ENCODE measurements at regions not wholly inside any gene's neighbourhood (a gene's known extent, or its start where the extent isn't known, plus 50 kb on each side); places are given as distances from the start of the nearest gene placed in this dataset.

DNA sequence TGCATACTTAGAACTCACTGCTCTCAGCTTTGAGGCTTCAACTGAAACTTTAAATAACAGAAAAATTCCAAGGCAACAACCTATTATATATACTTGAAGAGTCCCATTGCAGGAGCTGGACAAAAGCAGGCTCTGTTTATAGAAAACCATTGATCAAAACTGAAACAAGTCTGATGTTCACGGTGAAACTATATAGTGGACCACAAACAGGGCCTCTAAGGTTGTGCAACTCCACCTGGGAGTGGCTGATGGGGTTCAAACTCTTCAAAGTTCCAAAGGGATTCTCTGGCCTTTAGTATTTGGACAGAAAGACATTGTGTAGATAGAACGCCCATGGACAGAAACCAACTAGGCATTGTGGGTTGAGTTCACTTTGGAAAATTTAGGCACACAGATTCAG, 140.3 kb downstream of the ZC3H11B start:
- no peaks in the 10 kb centered on the region for H3K9me3 ChIP-seq
- 93 to 100% (median 100%) methylated on average over 2 of the region's 2 CpGs for WGBS, 3 donors
- DNase-seq: no peak
- TF ChIP-seq POLR2A (IDR thresholded peaks at IDR 0.05): no peak
- no peak for TF ChIP-seq EP300 (IDR thresholded peaks at IDR 0.05)
- TF ChIP-seq, protein P1, sequence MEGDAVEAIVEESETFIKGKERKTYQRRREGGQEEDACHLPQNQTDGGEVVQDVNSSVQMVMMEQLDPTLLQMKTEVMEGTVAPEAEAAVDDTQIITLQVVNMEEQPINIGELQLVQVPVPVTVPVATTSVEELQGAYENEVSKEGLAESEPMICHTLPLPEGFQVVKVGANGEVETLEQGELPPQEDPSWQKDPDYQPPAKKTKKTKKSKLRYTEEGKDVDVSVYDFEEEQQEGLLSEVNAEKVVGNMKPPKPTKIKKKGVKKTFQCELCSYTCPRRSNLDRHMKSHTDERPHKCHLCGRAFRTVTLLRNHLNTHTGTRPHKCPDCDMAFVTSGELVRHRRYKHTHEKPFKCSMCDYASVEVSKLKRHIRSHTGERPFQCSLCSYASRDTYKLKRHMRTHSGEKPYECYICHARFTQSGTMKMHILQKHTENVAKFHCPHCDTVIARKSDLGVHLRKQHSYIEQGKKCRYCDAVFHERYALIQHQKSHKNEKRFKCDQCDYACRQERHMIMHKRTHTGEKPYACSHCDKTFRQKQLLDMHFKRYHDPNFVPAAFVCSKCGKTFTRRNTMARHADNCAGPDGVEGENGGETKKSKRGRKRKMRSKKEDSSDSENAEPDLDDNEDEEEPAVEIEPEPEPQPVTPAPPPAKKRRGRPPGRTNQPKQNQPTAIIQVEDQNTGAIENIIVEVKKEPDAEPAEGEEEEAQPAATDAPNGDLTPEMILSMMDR (IDR thresholded peaks at IDR 0.05): no peak
- H3K4me3 ChIP-seq: no peak overlapping the region
- no peaks in the 10 kb centered on the region for H3K36me3 ChIP-seq
- H3K4me1 ChIP-seq (ENCODE audit: insufficient read depth): no peaks in the 10 kb centered on the region
- H3K27me3 ChIP-seq: no peaks in the 10 kb centered on the region
- intact Hi-C loops (cut with DNase I): no loop called here
- H3K27ac ChIP-seq: no peak overlapping the region

DNA sequence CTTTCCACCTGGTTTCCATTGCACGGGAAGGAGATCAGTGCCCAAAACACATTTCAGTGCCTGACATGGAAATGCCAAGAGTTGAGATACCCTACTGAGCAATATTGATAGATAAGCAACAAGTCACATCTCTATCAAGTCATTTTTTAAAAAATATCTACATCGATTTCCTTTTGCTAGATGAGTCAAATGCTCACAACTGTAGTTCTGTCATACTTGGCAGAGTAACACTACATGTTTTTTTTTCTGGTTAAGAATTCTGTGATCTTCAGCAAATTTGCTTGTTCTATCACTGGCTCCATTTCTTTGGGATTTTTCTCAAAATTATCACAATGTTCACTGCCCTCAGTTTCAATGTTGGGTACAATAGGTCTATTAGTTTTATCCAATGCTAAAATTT, 145.4 kb downstream of the ZC3H11B start:
- Histone ChIP-seq H3K4me3 (no peak overlapping the region), H3K4me1 (ENCODE audit: insufficient read depth) (no peaks in the 10 kb centered on the region), H3K27ac (no peak overlapping the region), H3K36me3 (no peaks in the 10 kb centered on the region), H3K9me3 (no peaks in the 10 kb centered on the region), H3K27me3 (no peaks in the 10 kb centered on the region)
- no peak for TF ChIP-seq EP300 (IDR thresholded peaks at IDR 0.05)
- no peak for TF ChIP-seq POLR2A (IDR thresholded peaks at IDR 0.05)
- TF ChIP-seq, protein P1 (IDR thresholded peaks at IDR 0.05): no peak
- DNase-seq: no peak
- 15 to 22% (median 15%) methylated on average over 2 of the region's 2 CpGs for WGBS, 3 donors
- intact Hi-C loops (cut with DNase I): no loop called here

DNA sequence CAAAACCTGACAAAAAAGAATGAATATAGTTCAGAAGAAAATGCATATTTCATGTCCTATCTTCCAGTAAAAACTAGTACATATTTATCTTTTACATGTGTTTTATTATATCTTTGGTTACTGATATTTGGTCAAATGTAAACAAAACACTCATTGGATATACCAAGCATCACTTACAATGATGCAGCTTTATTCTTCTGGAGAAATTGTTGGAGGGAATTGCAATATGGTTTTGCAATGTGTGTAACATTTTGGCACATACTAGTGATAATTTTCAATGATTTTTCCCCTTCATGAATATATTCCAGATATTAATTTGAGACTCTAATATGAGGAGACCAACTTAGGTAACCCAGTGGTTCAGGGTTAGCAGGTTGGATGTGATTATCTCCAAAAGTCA, 146.1 kb downstream of the ZC3H11B start:
- H3K27ac ChIP-seq: no peak overlapping the region
- no peaks in the 10 kb centered on the region for H3K4me1 ChIP-seq (ENCODE audit: insufficient read depth)
- DNase-seq: no peak
- TF ChIP-seq POLR2A (IDR thresholded peaks at IDR 0.05): no peak
- TF ChIP-seq, protein P1 (IDR thresholded peaks at IDR 0.05): no peak
- TF ChIP-seq EP300 (IDR thresholded peaks at IDR 0.05): no peak
- no peaks in the 10 kb centered on the region for H3K27me3 ChIP-seq
- H3K4me3 ChIP-seq: no peak overlapping the region
- no peaks in the 10 kb centered on the region for H3K9me3 ChIP-seq
- intact Hi-C loops (cut with DNase I): no loop called here
- no peaks in the 10 kb centered on the region for H3K36me3 ChIP-seq

DNA sequence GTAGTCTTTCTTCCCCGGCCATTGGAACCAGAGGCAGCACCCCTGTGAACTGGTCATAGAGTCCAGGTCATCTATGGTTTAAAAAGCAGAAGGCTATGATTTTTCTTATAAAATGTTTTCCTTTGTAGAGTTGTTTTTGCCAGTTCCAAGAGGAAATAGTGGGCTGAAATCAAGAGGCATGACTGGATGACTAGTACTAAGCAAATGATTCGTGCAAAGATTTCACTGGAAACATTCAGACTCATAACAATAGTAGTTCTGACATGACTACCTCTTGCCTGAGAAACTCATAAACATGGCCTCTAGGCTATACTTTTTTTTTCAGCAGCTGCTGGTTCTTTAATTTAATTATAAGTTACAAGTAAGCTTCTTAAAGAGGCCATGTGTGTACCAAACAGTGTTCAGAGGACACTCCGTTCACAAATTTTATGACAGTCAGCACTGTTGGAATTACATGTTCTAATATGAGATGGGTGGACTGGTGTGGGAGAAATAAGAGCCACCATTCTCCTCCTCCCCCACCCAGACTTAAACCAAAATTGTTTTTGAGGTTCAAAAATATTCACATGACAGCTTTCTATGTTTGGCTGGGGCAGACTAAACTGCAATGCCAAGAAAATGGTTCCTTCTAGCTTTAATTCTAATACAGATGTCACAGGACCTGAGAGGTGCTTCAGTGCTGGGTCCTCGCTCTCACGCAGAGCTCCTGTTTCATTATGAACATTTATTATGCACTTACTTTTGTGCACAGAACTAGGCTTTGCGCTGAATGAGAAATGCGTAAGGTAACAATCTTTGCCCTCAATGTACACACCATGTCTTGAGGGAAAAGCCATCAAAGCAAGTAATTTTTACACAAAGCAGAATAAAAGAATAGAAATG, 147.5 kb downstream of the ZC3H11B start:
- no peak for DNase-seq
- H3K9me3 ChIP-seq: no peaks in the 10 kb centered on the region
- no peak for TF ChIP-seq POLR2A (IDR thresholded peaks at IDR 0.05)
- no peak for TF ChIP-seq EP300 (IDR thresholded peaks at IDR 0.05)
- TF ChIP-seq, protein P1 (IDR thresholded peaks at IDR 0.05): no peak
- intact Hi-C loops (cut with DNase I): no loop called here
- H3K4me1 ChIP-seq (ENCODE audit: insufficient read depth): no peaks in the 10 kb centered on the region
- H3K27me3 ChIP-seq: no peaks in the 10 kb centered on the region
- H3K36me3 ChIP-seq: no peaks in the 10 kb centered on the region
- no peak overlapping the region for H3K27ac ChIP-seq
- no peak overlapping the region for H3K4me3 ChIP-seq
- 91 to 92% (median 91%) methylated on average over 7 of the region's 7 CpGs for WGBS, 3 donors
